ENCODE measurements at regions not wholly inside any gene's neighbourhood (a gene's known extent, or its start where the extent isn't known, plus 50 kb on each side); places are given as distances from the start of the nearest gene placed in this dataset.

- ATAC-seq (replicated peaks in 1 of 4) (no peak), DNase-seq (no peak)
- no peaks in the 10 kb centered on the region for H3K27me3 ChIP-seq (replicated peaks in 1 of 2; ENCODE audit: control insufficient read depth in 2 of 2, extremely low read depth in 1 of 2, insufficient read depth in 2 of 2, low read length in 1 of 2)
- H3K9me3 ChIP-seq = no peaks in the 10 kb centered on the region
- Mint-ChIP-seq H3K36me3 (no peaks in the 10 kb centered on the region), H3K4me3 (no peak overlapping the region), H3K27ac (no peak overlapping the region), H3K9me3 (peaks cover 4 to 33% (median 20%) of the 10 kb centered on the region in 3 donors), H3K27me3 (no peaks in the 10 kb centered on the region), H3K4me1 (no peaks in the 10 kb centered on the region)
- 80% methylated on average over 1 of the region's 2 CpGs for WGBS (ENCODE audit: insufficient coverage)
- no peak overlapping the region for H3K27ac ChIP-seq (ENCODE audit: low read length)
- CTCF ChIA-PET = no interaction called here
- POLR2A ChIA-PET = no interaction called here
- no peak overlapping the region for H3K4me3 ChIP-seq (ENCODE audit: control insufficient read depth in 1 of 2, extremely low read depth in 1 of 2, low read length in 1 of 2)
- H3K36me3 ChIP-seq (ENCODE audit: control insufficient read depth in 2 of 2, extremely low read depth in 1 of 2, insufficient read depth in 1 of 2, low read length in 1 of 2) = no peaks in the 10 kb centered on the region
- no peaks in the 10 kb centered on the region for H3K4me1 ChIP-seq (ENCODE audit: control insufficient read depth in 1 of 2, extremely low read depth in 1 of 2, insufficient read depth in 2 of 2, low read length in 2 of 2)
Observed at GRCh38 chr6:78188891-78189290, 536.1 kb downstream of the MEI4 start.

GRCh38 chr6:78192057-78192456, 539.2 kb downstream of the MEI4 start:
- POLR2A ChIA-PET = no interaction called here
- H3K4me1 ChIP-seq (ENCODE audit: control insufficient read depth in 1 of 2, extremely low read depth in 1 of 2, insufficient read depth in 2 of 2, low read length in 2 of 2) = no peaks in the 10 kb centered on the region
- H3K27me3 ChIP-seq (replicated peaks in 1 of 2; ENCODE audit: control insufficient read depth in 2 of 2, extremely low read depth in 1 of 2, insufficient read depth in 2 of 2, low read length in 1 of 2) = no peaks in the 10 kb centered on the region
- H3K9me3 ChIP-seq = no peaks in the 10 kb centered on the region
- no peak for DNase-seq
- CTCF ChIA-PET = no interaction called here
- Mint-ChIP-seq H3K36me3 (no peaks in the 10 kb centered on the region), H3K9me3 (peaks cover 4 to 20% (median 18%) of the 10 kb centered on the region in 3 donors), H3K4me3 (no peak overlapping the region), H3K27ac (no peak overlapping the region), H3K27me3 (no peaks in the 10 kb centered on the region), H3K4me1 (no peaks in the 10 kb centered on the region)
- no peak for ATAC-seq (replicated peaks in 1 of 4)
- H3K4me3 ChIP-seq (ENCODE audit: control insufficient read depth in 1 of 2, extremely low read depth in 1 of 2, low read length in 1 of 2) = no peak overlapping the region
- H3K27ac ChIP-seq (ENCODE audit: low read length) = no peak overlapping the region
- WGBS (ENCODE audit: insufficient coverage) = no CpG with 5 or more reads among the region's 1 CpG
- no peaks in the 10 kb centered on the region for H3K36me3 ChIP-seq (ENCODE audit: control insufficient read depth in 2 of 2, extremely low read depth in 1 of 2, insufficient read depth in 1 of 2, low read length in 1 of 2)

GRCh38 chr6:78199044-78199443, 546.2 kb downstream of the MEI4 start:
- no peak overlapping the region for H3K4me3 Mint-ChIP-seq

GRCh38 chr6:78222226-78222625, 569.4 kb downstream of the MEI4 start:
- Histone ChIP-seq H3K27me3 (replicated peaks in 1 of 2; ENCODE audit: control insufficient read depth in 2 of 2, extremely low read depth in 1 of 2, insufficient read depth in 2 of 2, low read length in 1 of 2) (no peaks in the 10 kb centered on the region), H3K4me3 (ENCODE audit: control insufficient read depth in 1 of 2, extremely low read depth in 1 of 2, low read length in 1 of 2) (no peak overlapping the region), H3K36me3 (ENCODE audit: control insufficient read depth in 2 of 2, extremely low read depth in 1 of 2, insufficient read depth in 1 of 2, low read length in 1 of 2) (no peaks in the 10 kb centered on the region), H3K4me1 (ENCODE audit: control insufficient read depth in 1 of 2, extremely low read depth in 1 of 2, insufficient read depth in 2 of 2, low read length in 2 of 2) (no peaks in the 10 kb centered on the region), H3K9me3 (no peaks in the 10 kb centered on the region), H3K27ac (ENCODE audit: low read length) (no peak overlapping the region)
- WGBS (ENCODE audit: insufficient coverage) = 33% methylated on average over 1 of the region's 3 CpGs
- Mint-ChIP-seq H3K4me1 (no peaks in the 10 kb centered on the region), H3K27ac (no peak overlapping the region), H3K9me3 (peaks cover 3 to 4% (median 4%) of the 10 kb centered on the region in 3 donors), H3K36me3 (no peaks in the 10 kb centered on the region), H3K27me3 (no peaks in the 10 kb centered on the region), H3K4me3 (no peak overlapping the region)
- ChIA-PET CTCF (no interaction called here), POLR2A (no interaction called here)
- DNase-seq (no peak), ATAC-seq (replicated peaks in 1 of 4) (no peak)

More at GRCh38 chr6:78199044-78199443, 546.2 kb downstream of the MEI4 start:
- Histone ChIP-seq H3K9me3 (no peaks in the 10 kb centered on the region), H3K27me3 (replicated peaks in 1 of 2; ENCODE audit: control insufficient read depth in 2 of 2, extremely low read depth in 1 of 2, insufficient read depth in 2 of 2, low read length in 1 of 2) (no peaks in the 10 kb centered on the region), H3K27ac (ENCODE audit: low read length) (no peak overlapping the region), H3K4me3 (ENCODE audit: control insufficient read depth in 1 of 2, extremely low read depth in 1 of 2, low read length in 1 of 2) (no peak overlapping the region), H3K4me1 (ENCODE audit: control insufficient read depth in 1 of 2, extremely low read depth in 1 of 2, insufficient read depth in 2 of 2, low read length in 2 of 2) (no peaks in the 10 kb centered on the region), H3K36me3 (ENCODE audit: control insufficient read depth in 2 of 2, extremely low read depth in 1 of 2, insufficient read depth in 1 of 2, low read length in 1 of 2) (no peaks in the 10 kb centered on the region)
- Mint-ChIP-seq H3K36me3 (no peaks in the 10 kb centered on the region), H3K27me3 (no peaks in the 10 kb centered on the region), H3K4me1 (no peaks in the 10 kb centered on the region), H3K9me3 (no peaks in the 10 kb centered on the region), H3K27ac (no peak overlapping the region)
- ATAC-seq (replicated peaks in 1 of 4) (no peak), DNase-seq (no peak)
- WGBS (ENCODE audit: insufficient coverage) = no CpG with 5 or more reads among the region's 5 CpGs
- CTCF ChIA-PET = no interaction called here
- POLR2A ChIA-PET = no interaction called here

- Mint-ChIP-seq H3K27ac (no peak overlapping the region), H3K4me3 (no peak overlapping the region), H3K9me3 (peaks cover 8 to 21% (median 10%) of the 10 kb centered on the region in 3 donors), H3K27me3 (no peaks in the 10 kb centered on the region), H3K4me1 (no peaks in the 10 kb centered on the region), H3K36me3 (no peaks in the 10 kb centered on the region)
- POLR2A ChIA-PET = no interaction called here
- Histone ChIP-seq H3K36me3 (ENCODE audit: control insufficient read depth in 2 of 2, extremely low read depth in 1 of 2, insufficient read depth in 1 of 2, low read length in 1 of 2) (no peaks in the 10 kb centered on the region), H3K9me3 (peaks cover 3% of the 10 kb centered on the region), H3K4me3 (ENCODE audit: control insufficient read depth in 1 of 2, extremely low read depth in 1 of 2, low read length in 1 of 2) (no peak overlapping the region), H3K27ac (ENCODE audit: low read length) (no peak overlapping the region), H3K4me1 (ENCODE audit: control insufficient read depth in 1 of 2, extremely low read depth in 1 of 2, insufficient read depth in 2 of 2, low read length in 2 of 2) (no peaks in the 10 kb centered on the region), H3K27me3 (replicated peaks in 1 of 2; ENCODE audit: control insufficient read depth in 2 of 2, extremely low read depth in 1 of 2, insufficient read depth in 2 of 2, low read length in 1 of 2) (no peaks in the 10 kb centered on the region)
- no peak for ATAC-seq (replicated peaks in 1 of 4)
- no peak for DNase-seq
- WGBS (ENCODE audit: insufficient coverage) = 72% methylated on average over 3 of the region's 3 CpGs
- CTCF ChIA-PET = no interaction called here
Observed at GRCh38 chr6:78231002-78231401, 578.2 kb downstream of the MEI4 start.

GRCh38 chr6:78243519-78243918, 590.7 kb downstream of the MEI4 start:
- no peaks in the 10 kb centered on the region for H3K27me3 Mint-ChIP-seq
- no peak overlapping the region for H3K4me3 ChIP-seq (ENCODE audit: control insufficient read depth in 1 of 2, extremely low read depth in 1 of 2, low read length in 1 of 2)
- H3K27ac ChIP-seq (ENCODE audit: low read length) = no peak overlapping the region
- H3K36me3 Mint-ChIP-seq = no peaks in the 10 kb centered on the region
- H3K27ac Mint-ChIP-seq = no peak overlapping the region
- ChIA-PET POLR2A (interaction anchor here in 1 of 2 donors (0.9 kb wide), 1 partner anchor 9 kb away, joined by 3 read pairs; no protein-coding TSS in a partner anchor), CTCF (no interaction called here)
- peaks cover 9 to 25% (median 24%) of the 10 kb centered on the region in 3 donors for H3K9me3 Mint-ChIP-seq
- H3K36me3 ChIP-seq (ENCODE audit: control insufficient read depth in 2 of 2, extremely low read depth in 1 of 2, insufficient read depth in 1 of 2, low read length in 1 of 2) = no peaks in the 10 kb centered on the region
- no peaks in the 10 kb centered on the region for H3K4me1 ChIP-seq (ENCODE audit: control insufficient read depth in 1 of 2, extremely low read depth in 1 of 2, insufficient read depth in 2 of 2, low read length in 2 of 2)
- DNase-seq (no peak), ATAC-seq (replicated peaks in 1 of 4) (no peak)
- no peaks in the 10 kb centered on the region for H3K27me3 ChIP-seq (replicated peaks in 1 of 2; ENCODE audit: control insufficient read depth in 2 of 2, extremely low read depth in 1 of 2, insufficient read depth in 2 of 2, low read length in 1 of 2)
- no peaks in the 10 kb centered on the region for H3K4me1 Mint-ChIP-seq
- WGBS (ENCODE audit: insufficient coverage) = no CpG with 5 or more reads among the region's 2 CpGs
- no peaks in the 10 kb centered on the region for H3K9me3 ChIP-seq
- H3K4me3 Mint-ChIP-seq = no peak overlapping the region

GRCh38 chr6:78251931-78252330, 599.1 kb downstream of the MEI4 start:
- DNase-seq (no peak), ATAC-seq (replicated peaks in 1 of 4) (no peak)
- Mint-ChIP-seq H3K4me3 (no peak overlapping the region), H3K27me3 (no peaks in the 10 kb centered on the region), H3K9me3 (peaks cover 4 to 7% (median 5%) of the 10 kb centered on the region in 3 donors), H3K4me1 (no peaks in the 10 kb centered on the region), H3K27ac (no peak overlapping the region), H3K36me3 (no peaks in the 10 kb centered on the region)
- H3K27ac ChIP-seq (ENCODE audit: low read length) = no peak overlapping the region
- WGBS (ENCODE audit: insufficient coverage) = 96% methylated on average over 3 of the region's 4 CpGs
- H3K4me1 ChIP-seq (ENCODE audit: control insufficient read depth in 1 of 2, extremely low read depth in 1 of 2, insufficient read depth in 2 of 2, low read length in 2 of 2) = no peaks in the 10 kb centered on the region
- H3K36me3 ChIP-seq (ENCODE audit: control insufficient read depth in 2 of 2, extremely low read depth in 1 of 2, insufficient read depth in 1 of 2, low read length in 1 of 2) = no peaks in the 10 kb centered on the region
- ChIA-PET POLR2A (no interaction called here), CTCF (no interaction called here)
- no peaks in the 10 kb centered on the region for H3K9me3 ChIP-seq
- no peaks in the 10 kb centered on the region for H3K27me3 ChIP-seq (replicated peaks in 1 of 2; ENCODE audit: control insufficient read depth in 2 of 2, extremely low read depth in 1 of 2, insufficient read depth in 2 of 2, low read length in 1 of 2)
- no peak overlapping the region for H3K4me3 ChIP-seq (ENCODE audit: control insufficient read depth in 1 of 2, extremely low read depth in 1 of 2, low read length in 1 of 2)
